Osteoblast (primary cell): ENCODE measurements at regions not wholly inside any gene's neighbourhood (a gene's known extent, or its start where the extent isn't known, plus 50 kb on each side); places are given as distances from the start of the nearest gene placed in this dataset.

Experiments used
- DNase-seq: peaks from one replicate; pipeline ENCODE4 v3.0.0; 2011; ENCODE audit warnings: low spot score, mixed read lengths; ENCODE audit not compliant: insufficient read length; ENCODE audit errors: missing footprints
- H2AFZ ChIP-seq: 2 replicates; pipeline ENCODE4 v1.6.0; 2011; ENCODE audit warnings: mild to moderate bottlenecking, low read length
- H3K27ac ChIP-seq: 2 replicates; pipeline ENCODE4 v1.5.1; 2011; ENCODE audit warnings: mild to moderate bottlenecking, low read depth, low read length, moderate library complexity
- H3K27me3 ChIP-seq: 2 replicates; pipeline ENCODE4 v1.6.0; 2012; ENCODE audit warnings: mild to moderate bottlenecking, control low read depth, inconsistent platforms, low read length, moderate library complexity; ENCODE audit not compliant: insufficient read depth
- H3K36me3 ChIP-seq: 2 replicates; pipeline ENCODE4 v1.5.1; 2011; ENCODE audit warnings: mild to moderate bottlenecking, low read length, control low read depth, moderate library complexity; ENCODE audit not compliant: insufficient read depth
- H3K4me1 ChIP-seq: 2 replicates; pipeline ENCODE4 v1.5.1; 2011; ENCODE audit warnings: mild to moderate bottlenecking, low read length, control low read depth, moderate library complexity; ENCODE audit not compliant: insufficient read depth
- H3K4me2 ChIP-seq: 2 replicates; pipeline ENCODE4 v1.6.0; 2011; ENCODE audit warnings: mild to moderate bottlenecking, low read length; ENCODE audit not compliant: insufficient read depth
- H3K4me3 ChIP-seq: fragments of 200-600 bp; sonication (generic); 3 replicates; pipeline ENCODE4 v1.5.1; 2012; ENCODE audit warnings: mild to moderate bottlenecking, low read length, inconsistent platforms; ENCODE audit not compliant: insufficient read depth
- H3K79me2 ChIP-seq: 2 replicates; pipeline ENCODE4 v1.6.0; 2012; ENCODE audit warnings: mild to moderate bottlenecking, low read length, control low read depth, inconsistent platforms; ENCODE audit not compliant: insufficient read depth
- H3K9me3 ChIP-seq: 2 replicates; pipeline ENCODE4 v1.5.1; 2011; ENCODE audit warnings: low read depth, low read length, control low read depth
- H4K20me1 ChIP-seq: 2 replicates; pipeline ENCODE4 v1.6.0; 2012; ENCODE audit warnings: mild to moderate bottlenecking, low read length, control low read depth; ENCODE audit not compliant: insufficient read depth
- CTCF ChIP-seq: IDR thresholded peaks from 2 replicates; pipeline ENCODE4 v1.5.1; 2011; ENCODE audit warnings: mild to moderate bottlenecking, low read depth, low read length, moderate library complexity; ENCODE audit errors: extremely low read depth

GRCh38 chr3:116630494-116630893, 79.1 kb upstream of the TUSC7 start:
- no peak for TF ChIP-seq CTCF
- Histone ChIP-seq H3K9me3 (no peaks in the 10 kb centered on the region), H3K4me1 (no peaks in the 10 kb centered on the region), H3K4me3 (no peak overlapping the region), H3K36me3 (no peaks in the 10 kb centered on the region), H3K4me2 (no peak overlapping the region), H3K27ac (no peak overlapping the region), H3K79me2 (no peaks in the 10 kb centered on the region), H4K20me1 (no peaks in the 10 kb centered on the region), H2AFZ (no peak overlapping the region), H3K27me3 (no peaks in the 10 kb centered on the region)
- DNase-seq: no peak

- Histone ChIP-seq H2AFZ (no peak overlapping the region), H3K27me3 (no peaks in the 10 kb centered on the region), H4K20me1 (no peaks in the 10 kb centered on the region), H3K79me2 (no peaks in the 10 kb centered on the region), H3K36me3 (no peaks in the 10 kb centered on the region), H3K4me2 (no peak overlapping the region), H3K4me3 (no peak overlapping the region), H3K9me3 (no peaks in the 10 kb centered on the region), H3K4me1 (no peaks in the 10 kb centered on the region), H3K27ac (no peak overlapping the region)
- DNase-seq: no peak
- no peak for TF ChIP-seq CTCF
Measured at GRCh38 chr3:116639641-116640040, 69.9 kb upstream of the TUSC7 start.

- H4K20me1 ChIP-seq: no peaks in the 10 kb centered on the region
- H2AFZ ChIP-seq: no peak overlapping the region
- H3K79me2 ChIP-seq: no peaks in the 10 kb centered on the region
- H3K27ac ChIP-seq: no peak overlapping the region
- TF ChIP-seq CTCF: no peak
- H3K27me3 ChIP-seq: no peaks in the 10 kb centered on the region
- no peak overlapping the region for H3K4me2 ChIP-seq
- no peaks in the 10 kb centered on the region for H3K9me3 ChIP-seq
- H3K4me3 ChIP-seq: no peak overlapping the region
- no peaks in the 10 kb centered on the region for H3K4me1 ChIP-seq
- no peak for DNase-seq
- H3K36me3 ChIP-seq: no peaks in the 10 kb centered on the region
Measured at GRCh38 chr3:116640109-116640508, 69.5 kb upstream of the TUSC7 start.

DNA sequence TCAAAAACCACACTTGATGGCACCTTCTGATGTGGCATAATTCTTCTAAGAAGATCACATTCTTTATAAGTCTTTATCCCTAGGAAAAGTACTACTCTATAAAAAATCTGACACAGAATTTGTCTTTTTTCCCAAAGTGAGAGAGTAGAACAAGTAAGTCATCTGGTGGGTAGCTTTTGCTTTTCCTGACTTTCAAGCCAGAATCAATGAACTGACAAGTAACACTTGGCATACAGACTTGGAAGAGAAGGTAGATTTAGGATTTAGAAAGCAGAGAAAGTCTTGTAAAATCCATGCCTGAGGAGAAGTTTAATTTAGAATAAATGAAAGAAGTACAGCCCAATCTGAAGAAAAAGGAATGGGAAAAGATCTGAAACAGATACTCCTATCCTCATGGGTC, 66.6 kb upstream of the TUSC7 start:
- Histone ChIP-seq H3K4me2 (no peak overlapping the region), H3K27ac (no peak overlapping the region), H3K4me3 (no peak overlapping the region), H2AFZ (no peak overlapping the region), H3K9me3 (no peaks in the 10 kb centered on the region), H3K36me3 (no peaks in the 10 kb centered on the region), H3K27me3 (no peaks in the 10 kb centered on the region), H3K79me2 (no peaks in the 10 kb centered on the region), H4K20me1 (no peaks in the 10 kb centered on the region), H3K4me1 (no peaks in the 10 kb centered on the region)
- TF ChIP-seq CTCF: no peak
- DNase-seq: no peak
